ENCODE measurements at regions not wholly inside any gene's neighbourhood (a gene's known extent, or its start where the extent isn't known, plus 50 kb on each side); places are given as distances from the start of the nearest gene placed in this dataset.

- no peak for FAIRE-seq
- no peak for DNase-seq (ENCODE audit: insufficient read length)
- TF ChIP-seq POLR2A (IDR thresholded peaks at IDR 0.05; ENCODE audit: low read depth, low read length): no peak
- no peak for TF ChIP-seq POLR2AphosphoS5 (IDR thresholded peaks at IDR 0.05; ENCODE audit: low read depth, low read length)
- no peak for TF ChIP-seq TAF1 (IDR thresholded peaks at IDR 0.05; ENCODE audit: borderline replicate concordance, low read depth, low read length)
Measured at GRCh38 chr4:123072060-123072459, 149.7 kb upstream of the NUDT6 start.

GRCh38 chr4:123073650-123074049, 151.3 kb upstream of the NUDT6 start:
- DNase-seq (ENCODE audit: insufficient read length): no peak
- no peak for FAIRE-seq
- TF ChIP-seq POLR2A (IDR thresholded peaks at IDR 0.05; ENCODE audit: low read depth, low read length): no peak
- TF ChIP-seq POLR2AphosphoS5 (IDR thresholded peaks at IDR 0.05; ENCODE audit: low read depth, low read length): no peak
- no peak for TF ChIP-seq TAF1 (IDR thresholded peaks at IDR 0.05; ENCODE audit: borderline replicate concordance, low read depth, low read length)

GRCh38 chr4:123077330-123077729, 154.9 kb upstream of the NUDT6 start:
- FAIRE-seq (no peak), DNase-seq (ENCODE audit: insufficient read length) (no peak)
- no peak for TF ChIP-seq POLR2A (IDR thresholded peaks at IDR 0.05; ENCODE audit: low read depth, low read length)
- TF ChIP-seq TAF1 (IDR thresholded peaks at IDR 0.05; ENCODE audit: borderline replicate concordance, low read depth, low read length): no peak
- TF ChIP-seq POLR2AphosphoS5 (IDR thresholded peaks at IDR 0.05; ENCODE audit: low read depth, low read length): no peak

- no peak for DNase-seq (ENCODE audit: insufficient read length)
- FAIRE-seq: no peak
- TF ChIP-seq POLR2A (IDR thresholded peaks at IDR 0.05; ENCODE audit: low read depth, low read length): no peak
- TF ChIP-seq TAF1 (IDR thresholded peaks at IDR 0.05; ENCODE audit: borderline replicate concordance, low read depth, low read length): no peak
- TF ChIP-seq POLR2AphosphoS5 (IDR thresholded peaks at IDR 0.05; ENCODE audit: low read depth, low read length): no peak
Measured at GRCh38 chr4:123081971-123082370, 159.6 kb upstream of the NUDT6 start.

- DNase-seq (ENCODE audit: insufficient read length) (no peak), FAIRE-seq (no peak)
- TF ChIP-seq POLR2AphosphoS5 (IDR thresholded peaks at IDR 0.05; ENCODE audit: low read depth, low read length) (no peak), POLR2A (IDR thresholded peaks at IDR 0.05; ENCODE audit: low read depth, low read length) (no peak), TAF1 (IDR thresholded peaks at IDR 0.05; ENCODE audit: borderline replicate concordance, low read depth, low read length) (no peak)
Measured at GRCh38 chr4:123083646-123084045, 161.2 kb upstream of the NUDT6 start.

GRCh38 chr4:123088501-123088900, 166.1 kb upstream of the NUDT6 start:
- FAIRE-seq: no peak
- no peak for DNase-seq (ENCODE audit: insufficient read length)
- no peak for TF ChIP-seq POLR2AphosphoS5 (IDR thresholded peaks at IDR 0.05; ENCODE audit: low read depth, low read length)
- TF ChIP-seq POLR2A (IDR thresholded peaks at IDR 0.05; ENCODE audit: low read depth, low read length): no peak

- no peak for FAIRE-seq
- DNase-seq (ENCODE audit: insufficient read length): no peak
- TF ChIP-seq POLR2A (IDR thresholded peaks at IDR 0.05; ENCODE audit: low read depth, low read length) (no peak), TAF1 (IDR thresholded peaks at IDR 0.05; ENCODE audit: borderline replicate concordance, low read depth, low read length) (no peak), POLR2AphosphoS5 (IDR thresholded peaks at IDR 0.05; ENCODE audit: low read depth, low read length) (no peak)
Measured at GRCh38 chr4:123090886-123091285, 168.5 kb upstream of the NUDT6 start.

- TF ChIP-seq TAF1 (IDR thresholded peaks at IDR 0.05; ENCODE audit: borderline replicate concordance, low read depth, low read length): no peak
- TF ChIP-seq POLR2A (IDR thresholded peaks at IDR 0.05; ENCODE audit: low read depth, low read length): no peak
- no peak for TF ChIP-seq POLR2AphosphoS5 (IDR thresholded peaks at IDR 0.05; ENCODE audit: low read depth, low read length)
- no peak for FAIRE-seq
- DNase-seq (ENCODE audit: insufficient read length): no peak
Measured at GRCh38 chr4:123092586-123092985, 170.2 kb upstream of the NUDT6 start.

GRCh38 chr4:123093236-123093635, 170.8 kb upstream of the NUDT6 start:
- FAIRE-seq: no peak
- DNase-seq (ENCODE audit: insufficient read length): no peak
- TF ChIP-seq POLR2A (IDR thresholded peaks at IDR 0.05; ENCODE audit: low read depth, low read length): no peak
- TF ChIP-seq TAF1 (IDR thresholded peaks at IDR 0.05; ENCODE audit: borderline replicate concordance, low read depth, low read length): no peak
- TF ChIP-seq POLR2AphosphoS5 (IDR thresholded peaks at IDR 0.05; ENCODE audit: low read depth, low read length): no peak

- FAIRE-seq (no peak), DNase-seq (ENCODE audit: insufficient read length) (no peak)
Measured at GRCh38 chr4:123096038-123096437, 173.6 kb upstream of the NUDT6 start.

GRCh38 chr4:123102897-123103471, 180.6 kb upstream of the NUDT6 start:
- DNase-seq (ENCODE audit: insufficient read length) (no peak), FAIRE-seq (peak; percentile 33)

More at GRCh38 chr4:123096038-123096437, 173.6 kb upstream of the NUDT6 start:
- TF ChIP-seq POLR2AphosphoS5 (IDR thresholded peaks at IDR 0.05; ENCODE audit: low read depth, low read length) (no peak), POLR2A (IDR thresholded peaks at IDR 0.05; ENCODE audit: low read depth, low read length) (no peak), TAF1 (IDR thresholded peaks at IDR 0.05; ENCODE audit: borderline replicate concordance, low read depth, low read length) (no peak)

GRCh38 chr4:123104310-123105025, 182.1 kb upstream of the NUDT6 start:
- FAIRE-seq: no peak
- TF ChIP-seq POLR2AphosphoS5 (IDR thresholded peaks at IDR 0.05; ENCODE audit: low read depth, low read length): no peak
- TF ChIP-seq POLR2A (IDR thresholded peaks at IDR 0.05; ENCODE audit: low read depth, low read length): no peak
- TF ChIP-seq TAF1 (IDR thresholded peaks at IDR 0.05; ENCODE audit: borderline replicate concordance, low read depth, low read length): no peak
- DNase-seq (ENCODE audit: insufficient read length): no peak

More at GRCh38 chr4:123102897-123103471, 180.6 kb upstream of the NUDT6 start:
- TF ChIP-seq POLR2A (IDR thresholded peaks at IDR 0.05; ENCODE audit: low read depth, low read length) (no peak), TAF1 (IDR thresholded peaks at IDR 0.05; ENCODE audit: borderline replicate concordance, low read depth, low read length) (no peak), POLR2AphosphoS5 (IDR thresholded peaks at IDR 0.05; ENCODE audit: low read depth, low read length) (no peak)
